GM21367 (cell line): ENCODE measurements at regions not wholly inside any gene's neighbourhood (a gene's known extent, or its start where the extent isn't known, plus 50 kb on each side); places are given as distances from the start of the nearest gene placed in this dataset.
"Not testable (repeated sequence)": the region's sequence is repeated elsewhere in the genome, so short reads cannot be mapped to it uniquely, and the experiment has no call there.

Source experiments
- ATAC-seq: cut with Tn5 transposase; IDR thresholded peaks from one replicate; pipeline ENCODE4 v1.9.1; 2021; ENCODE audit not compliant: unreplicated experiment

- no peak for ATAC-seq
Observed at GRCh38 chr2:167794554-167795255, 452.7 kb downstream of the STK39 start.

GRCh38 chr2:167793725-167794124 is 453.7 kb downstream of the STK39 start:
- no peak for ATAC-seq

- ATAC-seq, result no peak
Observed at GRCh38 chr2:167792126-167792525, 455.3 kb downstream of the STK39 start.

GRCh38 chr2:167790781-167791450 is 456.5 kb downstream of the STK39 start:
- ATAC-seq, result no peak

- ATAC-seq, result no peak
Observed at GRCh38 chr2:167790189-167790588, 457.2 kb downstream of the STK39 start.

- ATAC-seq, result no peak
Observed at GRCh38 chr2:167787562-167787961, 459.8 kb downstream of the STK39 start.

GRCh38 chr2:167787021-167787420 is 460.4 kb downstream of the STK39 start:
- ATAC-seq, result no peak

GRCh38 chr2:167785606-167786216 is 461.7 kb downstream of the STK39 start:
- no peak for ATAC-seq

- no peak for ATAC-seq
Observed at GRCh38 chr2:167784084-167784425, 463.3 kb downstream of the STK39 start.

GRCh38 chr2:167783261-167784083 is 463.9 kb downstream of the STK39 start:
- no peak for ATAC-seq

- ATAC-seq, result not testable (repeated sequence)
Observed at GRCh38 chr2:167781629-167782028, 465.8 kb downstream of the STK39 start.

GRCh38 chr2:167776359-167776758 is 471.0 kb downstream of the STK39 start:
- no peak for ATAC-seq

- no peak for ATAC-seq
Observed at GRCh38 chr2:167771628-167772027, 475.8 kb downstream of the STK39 start.

- ATAC-seq, result no peak
Observed at GRCh38 chr2:167769020-167769419, 478.4 kb downstream of the STK39 start.

GRCh38 chr2:167767830-167768229 is 479.6 kb downstream of the STK39 start:
- ATAC-seq, result no peak

- ATAC-seq, result no peak
Observed at GRCh38 chr2:167764772-167765341, 482.5 kb downstream of the STK39 start.

GRCh38 chr2:167761465-167762136 is 485.8 kb downstream of the STK39 start:
- ATAC-seq, result no peak

- ATAC-seq, result no peak
Observed at GRCh38 chr2:167759531-167759930, 487.9 kb downstream of the STK39 start.

GRCh38 chr2:167758292-167758691 is 489.1 kb downstream of the STK39 start:
- ATAC-seq, result no peak

- no peak for ATAC-seq
Observed at GRCh38 chr2:167756446-167756845, 490.9 kb downstream of the STK39 start.

GRCh38 chr2:167753142-167753541 is 494.3 kb downstream of the STK39 start:
- no peak for ATAC-seq
